ENCODE measurements at regions not wholly inside any gene's neighbourhood (a gene's known extent, or its start where the extent isn't known, plus 50 kb on each side); places are given as distances from the start of the nearest gene placed in this dataset.

DNA sequence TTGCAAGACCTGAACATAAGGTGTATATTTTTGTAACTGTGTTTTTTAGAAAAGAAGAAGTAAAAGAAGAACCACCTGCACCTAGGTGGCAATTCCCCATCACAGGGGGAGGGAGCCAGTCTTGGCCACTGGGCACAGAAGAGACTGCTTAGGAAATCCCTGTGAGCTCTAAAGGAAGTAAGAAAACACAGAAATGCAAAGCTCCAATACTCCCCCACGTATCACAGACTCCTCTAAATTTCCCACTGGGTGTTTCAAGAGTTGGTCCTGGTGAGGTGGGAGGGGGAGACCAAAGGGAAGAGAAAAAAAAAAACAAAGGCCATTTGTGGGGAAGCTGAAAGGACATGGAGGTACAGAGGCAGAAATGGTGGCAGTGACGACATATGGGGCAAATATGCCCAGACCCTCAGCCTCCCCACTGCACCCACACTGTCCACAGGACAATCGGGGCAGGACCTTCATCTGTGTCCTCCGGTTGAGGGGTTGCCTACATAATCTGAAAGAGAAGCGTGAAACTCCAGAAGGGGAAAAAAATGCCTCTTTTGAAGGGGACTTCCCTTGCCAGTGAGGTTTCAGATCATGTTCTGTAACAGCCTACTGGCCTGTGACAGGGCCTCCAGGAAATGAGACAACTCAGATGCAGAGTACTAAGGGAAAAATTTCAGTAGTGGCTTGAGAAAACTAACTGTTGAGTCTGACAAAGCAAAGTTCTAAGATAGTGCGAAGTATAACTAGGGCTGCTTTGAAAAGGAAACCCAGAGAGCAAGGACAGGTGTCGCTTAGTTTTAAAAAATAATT, 226.2 kb upstream of the MARCKS start:
- TF ChIP-seq, protein P1, sequence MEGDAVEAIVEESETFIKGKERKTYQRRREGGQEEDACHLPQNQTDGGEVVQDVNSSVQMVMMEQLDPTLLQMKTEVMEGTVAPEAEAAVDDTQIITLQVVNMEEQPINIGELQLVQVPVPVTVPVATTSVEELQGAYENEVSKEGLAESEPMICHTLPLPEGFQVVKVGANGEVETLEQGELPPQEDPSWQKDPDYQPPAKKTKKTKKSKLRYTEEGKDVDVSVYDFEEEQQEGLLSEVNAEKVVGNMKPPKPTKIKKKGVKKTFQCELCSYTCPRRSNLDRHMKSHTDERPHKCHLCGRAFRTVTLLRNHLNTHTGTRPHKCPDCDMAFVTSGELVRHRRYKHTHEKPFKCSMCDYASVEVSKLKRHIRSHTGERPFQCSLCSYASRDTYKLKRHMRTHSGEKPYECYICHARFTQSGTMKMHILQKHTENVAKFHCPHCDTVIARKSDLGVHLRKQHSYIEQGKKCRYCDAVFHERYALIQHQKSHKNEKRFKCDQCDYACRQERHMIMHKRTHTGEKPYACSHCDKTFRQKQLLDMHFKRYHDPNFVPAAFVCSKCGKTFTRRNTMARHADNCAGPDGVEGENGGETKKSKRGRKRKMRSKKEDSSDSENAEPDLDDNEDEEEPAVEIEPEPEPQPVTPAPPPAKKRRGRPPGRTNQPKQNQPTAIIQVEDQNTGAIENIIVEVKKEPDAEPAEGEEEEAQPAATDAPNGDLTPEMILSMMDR (IDR thresholded peaks at IDR 0.05; ENCODE audit: low read length) = no peak
- no peak for TF ChIP-seq EZH2 (optimal IDR thresholded peaks at IDR 0.05; ENCODE audit: low read depth, low read length)
- TF ChIP-seq EZH2phosphoT487 (IDR thresholded peaks at IDR 0.05; ENCODE audit: low read length) = no peak

Data from MM.1S (cell line).